Bronchial epithelial cell (primary cell): ENCODE measurements at regions not wholly inside any gene's neighbourhood (a gene's known extent, or its start where the extent isn't known, plus 50 kb on each side); places are given as distances from the start of the nearest gene placed in this dataset.
"Not testable (repeated sequence)": the region's sequence is repeated elsewhere in the genome, so short reads cannot be mapped to it uniquely, and the experiment has no call there.

Experiments used
- DNase-seq: peaks from one replicate; pipeline ENCODE4 v3.0.0-alpha.2; 2010; ENCODE audit warnings: low read depth
- FAIRE-seq: peaks from 2 replicates; lab custom pipeline; 2011; peaks lifted over from hg19 to GRCh38; lab: Jason Lieb, UNC
- H3K27me3 ChIP-seq: 2 replicates; pipeline ENCODE4 v1.5.1; 2011; ENCODE audit warnings: low read length; ENCODE audit not compliant: control insufficient read depth, insufficient read depth
- H3K36me3 ChIP-seq: 2 replicates; pipeline ENCODE4 v1.5.1; 2011; ENCODE audit warnings: low read length; ENCODE audit not compliant: control insufficient read depth, insufficient read depth
- H3K4me3 ChIP-seq: 2 replicates; pipeline ENCODE4 v1.5.1; 2011; ENCODE audit warnings: mild to moderate bottlenecking, low read depth, low read length, control low read depth
- CTCF ChIP-seq: IDR thresholded peaks from 2 replicates; pipeline ENCODE4 v1.5.1; 2011; ENCODE audit warnings: mild to moderate bottlenecking, moderate library complexity, low read length, control low read depth, inconsistent platforms; ENCODE audit not compliant: insufficient read depth, severe bottlenecking

- DNase-seq (no peak), FAIRE-seq (no peak)
- Histone ChIP-seq H3K36me3 (no peaks in the 10 kb centered on the region), H3K27me3 (no peaks in the 10 kb centered on the region), H3K4me3 (no peak overlapping the region)
- no peak for TF ChIP-seq CTCF
Observed at GRCh38 chr10:58063861-58064480, 203.7 kb downstream of the IPMK start.

GRCh38 chr10:58058683-58059082 lies 209.0 kb downstream of the IPMK start:
- H3K36me3 ChIP-seq, H3K27me3 ChIP-seq, DNase-seq, FAIRE-seq, H3K4me3 ChIP-seq: not testable (repeated sequence)

- no peak for FAIRE-seq
- no peak overlapping the region for H3K4me3 ChIP-seq
Observed at GRCh38 chr10:58054881-58055280, 212.8 kb downstream of the IPMK start.

GRCh38 chr10:58052772-58053171 lies 214.9 kb downstream of the IPMK start:
- DNase-seq (peak; percentile 40), FAIRE-seq (no peak)
- no peak overlapping the region for H3K4me3 ChIP-seq

More at GRCh38 chr10:58054881-58055280, 212.8 kb downstream of the IPMK start:
- Histone ChIP-seq H3K27me3 (no peaks in the 10 kb centered on the region), H3K36me3 (no peaks in the 10 kb centered on the region)
- no peak for DNase-seq
- TF ChIP-seq CTCF: no peak

GRCh38 chr10:58050575-58050974 lies 217.1 kb downstream of the IPMK start:
- FAIRE-seq: no peak
- TF ChIP-seq CTCF: no peak
- no peak overlapping the region for H3K4me3 ChIP-seq
- no peak for DNase-seq
- H3K36me3 ChIP-seq: no peaks in the 10 kb centered on the region
- no peaks in the 10 kb centered on the region for H3K27me3 ChIP-seq

More at GRCh38 chr10:58052772-58053171, 214.9 kb downstream of the IPMK start:
- Histone ChIP-seq H3K27me3 (no peaks in the 10 kb centered on the region), H3K36me3 (no peaks in the 10 kb centered on the region)
- no peak for TF ChIP-seq CTCF

- FAIRE-seq: no peak
- DNase-seq: no peak
- no peak for TF ChIP-seq CTCF
Observed at GRCh38 chr10:58048936-58049335, 218.8 kb downstream of the IPMK start.

More at GRCh38 chr10:58048936-58049335, 218.8 kb downstream of the IPMK start:
- Histone ChIP-seq H3K36me3 (no peaks in the 10 kb centered on the region), H3K4me3 (no peak overlapping the region), H3K27me3 (no peaks in the 10 kb centered on the region)
